Mammary epithelial cell (primary cell): ENCODE measurements at regions not wholly inside any gene's neighbourhood (a gene's known extent, or its start where the extent isn't known, plus 50 kb on each side); places are given as distances from the start of the nearest gene placed in this dataset.

Experiments used
- EZH2 ChIP-seq: IDR thresholded peaks from 2 replicates; pipeline ENCODE4 v1.6.1; 2012; ENCODE audit warnings: low read length, inconsistent platforms, borderline replicate concordance
- TF ChIP-seq, protein P1 (sequence below), 2 donors: IDR thresholded peaks in 1 of 2; conservative IDR thresholded peaks in 1 of 2; 2 replicates each; pipeline ENCODE4 v1.5.1; 2011 to 2012; ENCODE audit warnings: inconsistent platforms in 2 of 2, low read length in 2 of 2, mild to moderate bottlenecking in 2 of 2, control low read depth in 1 of 2, low read depth in 1 of 2; ENCODE audit not compliant: insufficient read depth in 1 of 2; ENCODE audit errors: extremely low read depth in 1 of 2

DNA sequence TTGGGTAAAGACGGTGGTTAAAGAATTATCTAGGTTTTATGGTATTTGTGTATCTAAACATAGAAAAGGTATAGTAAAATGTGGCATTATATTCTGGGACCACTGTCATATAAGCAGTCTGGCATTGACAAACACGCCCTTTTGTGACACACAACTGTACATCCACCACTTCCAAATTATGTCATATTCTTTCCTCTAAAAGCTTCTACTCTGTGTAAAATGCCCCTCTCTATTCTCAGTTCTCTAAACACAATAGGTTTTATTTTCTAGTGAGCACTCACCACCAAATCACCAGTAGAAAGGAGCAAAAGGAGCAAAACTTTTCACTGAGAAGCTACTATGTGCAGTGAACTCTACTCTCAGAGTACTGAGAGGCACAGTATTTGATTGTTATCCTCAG lies 88.1 kb upstream of the PIEZO2 start:
- TF ChIP-seq, protein P1, sequence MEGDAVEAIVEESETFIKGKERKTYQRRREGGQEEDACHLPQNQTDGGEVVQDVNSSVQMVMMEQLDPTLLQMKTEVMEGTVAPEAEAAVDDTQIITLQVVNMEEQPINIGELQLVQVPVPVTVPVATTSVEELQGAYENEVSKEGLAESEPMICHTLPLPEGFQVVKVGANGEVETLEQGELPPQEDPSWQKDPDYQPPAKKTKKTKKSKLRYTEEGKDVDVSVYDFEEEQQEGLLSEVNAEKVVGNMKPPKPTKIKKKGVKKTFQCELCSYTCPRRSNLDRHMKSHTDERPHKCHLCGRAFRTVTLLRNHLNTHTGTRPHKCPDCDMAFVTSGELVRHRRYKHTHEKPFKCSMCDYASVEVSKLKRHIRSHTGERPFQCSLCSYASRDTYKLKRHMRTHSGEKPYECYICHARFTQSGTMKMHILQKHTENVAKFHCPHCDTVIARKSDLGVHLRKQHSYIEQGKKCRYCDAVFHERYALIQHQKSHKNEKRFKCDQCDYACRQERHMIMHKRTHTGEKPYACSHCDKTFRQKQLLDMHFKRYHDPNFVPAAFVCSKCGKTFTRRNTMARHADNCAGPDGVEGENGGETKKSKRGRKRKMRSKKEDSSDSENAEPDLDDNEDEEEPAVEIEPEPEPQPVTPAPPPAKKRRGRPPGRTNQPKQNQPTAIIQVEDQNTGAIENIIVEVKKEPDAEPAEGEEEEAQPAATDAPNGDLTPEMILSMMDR (conservative IDR thresholded peaks at IDR 0.05 in 1 of 2, IDR thresholded peaks at IDR 0.05 in 1 of 2; ENCODE audit: extremely low read depth in 1 of 2, insufficient read depth in 1 of 2, low read depth in 1 of 2, low read length in 2 of 2), result no peak
- no peak for TF ChIP-seq EZH2
